C4-2B (cell line): ENCODE measurements at regions not wholly inside any gene's neighbourhood (a gene's known extent, or its start where the extent isn't known, plus 50 kb on each side); places are given as distances from the start of the nearest gene placed in this dataset.

Experiments
- H3K27ac ChIP-seq: fragments of 450-650 bp; 2 replicates; pipeline ENCODE4 v1.5.1; 2017
- ZFX ChIP-seq: fragments of 450-650 bp; IDR thresholded peaks from 2 replicates; pipeline ENCODE4 v1.6.1; 2017
- TF ChIP-seq, protein P1 (sequence below): fragments of 450-650 bp; conservative IDR thresholded peaks from 2 replicates; pipeline ENCODE4 v1.5.1; 2017; ENCODE audit warnings: mild to moderate bottlenecking

GRCh38 chr11:28939381-28939780 lies 831.2 kb downstream of the METTL15 start:
- TF ChIP-seq, protein P1, sequence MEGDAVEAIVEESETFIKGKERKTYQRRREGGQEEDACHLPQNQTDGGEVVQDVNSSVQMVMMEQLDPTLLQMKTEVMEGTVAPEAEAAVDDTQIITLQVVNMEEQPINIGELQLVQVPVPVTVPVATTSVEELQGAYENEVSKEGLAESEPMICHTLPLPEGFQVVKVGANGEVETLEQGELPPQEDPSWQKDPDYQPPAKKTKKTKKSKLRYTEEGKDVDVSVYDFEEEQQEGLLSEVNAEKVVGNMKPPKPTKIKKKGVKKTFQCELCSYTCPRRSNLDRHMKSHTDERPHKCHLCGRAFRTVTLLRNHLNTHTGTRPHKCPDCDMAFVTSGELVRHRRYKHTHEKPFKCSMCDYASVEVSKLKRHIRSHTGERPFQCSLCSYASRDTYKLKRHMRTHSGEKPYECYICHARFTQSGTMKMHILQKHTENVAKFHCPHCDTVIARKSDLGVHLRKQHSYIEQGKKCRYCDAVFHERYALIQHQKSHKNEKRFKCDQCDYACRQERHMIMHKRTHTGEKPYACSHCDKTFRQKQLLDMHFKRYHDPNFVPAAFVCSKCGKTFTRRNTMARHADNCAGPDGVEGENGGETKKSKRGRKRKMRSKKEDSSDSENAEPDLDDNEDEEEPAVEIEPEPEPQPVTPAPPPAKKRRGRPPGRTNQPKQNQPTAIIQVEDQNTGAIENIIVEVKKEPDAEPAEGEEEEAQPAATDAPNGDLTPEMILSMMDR, result no peak
- no peak for TF ChIP-seq ZFX
- no peak overlapping the region for H3K27ac ChIP-seq

DNA sequence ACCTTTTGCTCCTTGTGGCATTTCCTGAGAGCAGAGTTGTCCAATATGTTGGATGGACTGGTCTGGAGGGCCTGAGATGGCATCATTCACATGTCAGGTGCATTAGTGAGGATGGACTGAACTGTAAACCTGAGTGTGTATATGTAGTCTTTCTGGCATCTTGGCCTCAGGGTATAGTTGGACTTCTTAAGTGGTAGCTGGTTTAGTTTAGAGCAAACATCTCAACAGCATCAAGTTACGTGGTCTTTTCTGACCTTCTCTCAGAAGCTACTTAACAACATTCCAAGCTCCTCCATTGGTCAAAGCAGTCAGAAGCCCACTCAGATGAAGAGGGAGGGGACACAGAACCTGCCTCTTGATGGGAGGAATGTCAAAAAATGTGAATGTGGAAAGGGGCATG lies 829.9 kb downstream of the METTL15 start:
- no peak overlapping the region for H3K27ac ChIP-seq
- TF ChIP-seq ZFX, result 0 out of 2 replicates have a peak, but pooled peaks have one; percentile 12
- TF ChIP-seq, protein P1, result no peak

DNA sequence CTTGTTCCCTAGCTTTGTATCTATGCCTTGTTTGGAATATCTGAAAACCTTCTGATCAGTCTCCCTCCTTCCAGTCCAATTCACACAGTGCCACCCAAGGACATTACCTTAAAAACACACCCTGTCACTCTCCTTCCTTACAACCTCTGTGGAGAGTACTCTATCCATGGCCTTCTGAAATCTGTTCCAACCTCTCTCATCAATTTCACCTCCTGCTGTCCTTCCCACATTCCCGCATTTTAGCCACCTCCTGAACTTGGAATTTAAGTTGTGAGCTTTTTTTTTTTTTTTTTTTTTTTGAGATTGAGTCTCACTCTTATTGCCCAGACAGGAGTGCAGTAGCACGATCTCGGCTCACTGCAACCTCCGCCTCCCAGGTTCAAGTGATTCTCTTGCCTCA lies 824.8 kb downstream of the METTL15 start:
- no peak for TF ChIP-seq ZFX
- TF ChIP-seq, protein P1, result no peak
- H3K27ac ChIP-seq, result no peak overlapping the region

DNA sequence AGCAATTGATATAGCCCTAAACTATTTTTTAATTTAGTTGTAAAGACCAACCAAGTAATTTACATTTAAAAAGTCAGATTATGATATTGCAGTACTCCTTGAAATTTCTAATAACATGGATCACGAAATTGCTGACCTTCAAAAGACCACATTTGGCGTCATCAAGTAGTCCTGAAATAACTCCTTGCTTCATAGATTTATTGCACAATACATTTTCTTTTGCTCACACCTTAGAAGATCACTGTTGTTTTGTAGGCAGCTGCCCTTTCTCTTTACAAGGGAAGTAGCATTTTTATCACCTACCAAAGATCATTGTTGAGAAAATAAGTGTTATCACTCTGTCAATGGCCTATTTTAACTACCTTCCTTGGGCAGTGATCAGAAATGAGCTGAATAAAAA lies 815.8 kb downstream of the METTL15 start:
- TF ChIP-seq, protein P1, result no peak
- no peak for TF ChIP-seq ZFX

DNA sequence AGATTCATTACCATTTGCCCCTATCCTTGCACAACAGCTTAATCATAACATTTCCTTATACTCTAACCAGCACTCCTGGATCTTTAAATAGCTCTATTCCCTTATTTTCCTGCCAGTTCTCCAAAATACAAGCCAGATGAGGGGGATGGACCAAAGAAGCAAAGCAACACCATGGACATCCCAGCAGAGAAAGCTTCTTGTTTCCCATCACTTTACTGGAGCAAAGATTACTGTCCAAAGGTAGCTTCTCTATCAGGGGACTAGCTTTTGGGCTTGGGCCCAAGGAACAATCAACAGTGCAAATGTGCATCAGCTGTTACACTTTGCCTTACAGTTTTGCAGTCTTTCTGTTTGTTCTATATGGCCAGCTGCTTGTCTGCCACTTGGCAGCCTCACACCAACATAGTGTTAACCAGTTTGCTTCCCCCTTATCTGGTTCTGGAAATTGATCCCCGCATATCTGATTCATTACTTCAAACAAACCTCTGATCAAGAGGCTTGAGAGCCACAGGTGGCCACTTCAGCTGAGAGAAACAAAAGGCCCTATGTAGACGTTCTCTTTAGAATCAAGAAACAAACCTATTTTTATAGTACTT lies 814.3 kb downstream of the METTL15 start:
- TF ChIP-seq, protein P1, result no peak
- no peak for TF ChIP-seq ZFX
- H3K27ac ChIP-seq, result no peak overlapping the region

More for the DNA sequence above, 815.8 kb downstream of the METTL15 start:
- H3K27ac ChIP-seq, result no peak overlapping the region

- TF ChIP-seq, protein P1, result no peak
- no peak for TF ChIP-seq ZFX
- no peak overlapping the region for H3K27ac ChIP-seq
Measured at GRCh38 chr11:28919194-28919593, 811.0 kb downstream of the METTL15 start.

- TF ChIP-seq, protein P1, result no peak
- no peak for TF ChIP-seq ZFX
- H3K27ac ChIP-seq, result no peak overlapping the region
Measured at GRCh38 chr11:28913883-28914282, 805.7 kb downstream of the METTL15 start.
